Urinary bladder (tissue), 3 donors: ENCODE measurements at regions not wholly inside any gene's neighbourhood (a gene's known extent, or its start where the extent isn't known, plus 50 kb on each side); places are given as distances from the start of the nearest gene placed in this dataset.

Experiments
- DNase-seq: peaks from one replicate; pipeline ENCODE4 v3.0.0-alpha.2; 2015; ENCODE audit errors: extremely low spot score
- H3K27ac ChIP-seq: one replicate; pipeline ENCODE4 v1.5.1; 2013; ENCODE audit warnings: low read depth, mild to moderate bottlenecking, moderate library complexity
- H3K36me3 ChIP-seq: one replicate; pipeline ENCODE4 v1.6.1; 2013; ENCODE audit warnings: mild to moderate bottlenecking, moderate library complexity; ENCODE audit not compliant: insufficient read depth
- H3K4me1 ChIP-seq: one replicate; pipeline ENCODE4 v1.6.1; 2013; ENCODE audit warnings: mild to moderate bottlenecking, moderate library complexity; ENCODE audit not compliant: insufficient read depth
- H3K4me3 ChIP-seq: one replicate; pipeline ENCODE4 v1.5.1; 2013; ENCODE audit warnings: low read depth, low read length
- WGBS: extraction: QIAGEN DNeasy Blood & Tissue Kit; methylation state at CpG from one replicate; pipeline ENCODE4 v1.1.7; 2013; 5-methylcytosine and 5-hydroxymethylcytosine counted together
- donor health status: healthy with polysubstance abuse.
- donor health status: healthy.

- no peaks in the 10 kb centered on the region for H3K4me1 ChIP-seq
- DNase-seq = no peak
- no peaks in the 10 kb centered on the region for H3K36me3 ChIP-seq
- no peak overlapping the region for H3K27ac ChIP-seq
- no peak overlapping the region for H3K4me3 ChIP-seq
Observed at GRCh38 chr12:92452763-92453162, 250.0 kb upstream of the PLEKHG7 start.

- 100% methylated on average over 1 of the region's 1 CpG for WGBS
- no peak for DNase-seq
Observed at GRCh38 chr12:92446083-92446460, 256.7 kb upstream of the PLEKHG7 start.

GRCh38 chr12:92445253-92446082, 257.3 kb upstream of the PLEKHG7 start:
- WGBS = 63% methylated on average over 10 of the region's 10 CpGs
- H3K4me1 ChIP-seq = no peaks in the 10 kb centered on the region
- DNase-seq = no peak
- no peak overlapping the region for H3K4me3 ChIP-seq
- no peaks in the 10 kb centered on the region for H3K36me3 ChIP-seq
- H3K27ac ChIP-seq = no peak overlapping the region

More at GRCh38 chr12:92446083-92446460, 256.7 kb upstream of the PLEKHG7 start:
- no peaks in the 10 kb centered on the region for H3K36me3 ChIP-seq
- no peaks in the 10 kb centered on the region for H3K4me1 ChIP-seq
- H3K27ac ChIP-seq = no peak overlapping the region
- H3K4me3 ChIP-seq = no peak overlapping the region

- Histone ChIP-seq H3K4me3 (no peak overlapping the region), H3K27ac (no peak overlapping the region), H3K36me3 (no peaks in the 10 kb centered on the region), H3K4me1 (no peaks in the 10 kb centered on the region)
- DNase-seq = no peak
- 81% methylated on average over 9 of the region's 9 CpGs for WGBS
Observed at GRCh38 chr12:92444763-92445162, 258.0 kb upstream of the PLEKHG7 start.

GRCh38 chr12:92442782-92443181, 260.0 kb upstream of the PLEKHG7 start:
- 86% methylated on average over 3 of the region's 3 CpGs for WGBS
- no peaks in the 10 kb centered on the region for H3K4me1 ChIP-seq
- no peak overlapping the region for H3K4me3 ChIP-seq
- H3K36me3 ChIP-seq = no peaks in the 10 kb centered on the region
- DNase-seq = no peak
- H3K27ac ChIP-seq = no peak overlapping the region

GRCh38 chr12:92440072-92440471, 262.7 kb upstream of the PLEKHG7 start:
- H3K4me1 ChIP-seq = no peaks in the 10 kb centered on the region
- H3K27ac ChIP-seq = no peak overlapping the region
- H3K36me3 ChIP-seq = no peaks in the 10 kb centered on the region
- H3K4me3 ChIP-seq = no peak overlapping the region
- no peak for DNase-seq
- WGBS = 93% methylated on average over 4 of the region's 4 CpGs

GRCh38 chr12:92439420-92439805, 263.4 kb upstream of the PLEKHG7 start:
- DNase-seq = no peak
- no peak overlapping the region for H3K27ac ChIP-seq
- 73% methylated on average over 1 of the region's 1 CpG for WGBS
- no peak overlapping the region for H3K4me3 ChIP-seq
- H3K36me3 ChIP-seq = no peaks in the 10 kb centered on the region
- H3K4me1 ChIP-seq = no peaks in the 10 kb centered on the region

DNA sequence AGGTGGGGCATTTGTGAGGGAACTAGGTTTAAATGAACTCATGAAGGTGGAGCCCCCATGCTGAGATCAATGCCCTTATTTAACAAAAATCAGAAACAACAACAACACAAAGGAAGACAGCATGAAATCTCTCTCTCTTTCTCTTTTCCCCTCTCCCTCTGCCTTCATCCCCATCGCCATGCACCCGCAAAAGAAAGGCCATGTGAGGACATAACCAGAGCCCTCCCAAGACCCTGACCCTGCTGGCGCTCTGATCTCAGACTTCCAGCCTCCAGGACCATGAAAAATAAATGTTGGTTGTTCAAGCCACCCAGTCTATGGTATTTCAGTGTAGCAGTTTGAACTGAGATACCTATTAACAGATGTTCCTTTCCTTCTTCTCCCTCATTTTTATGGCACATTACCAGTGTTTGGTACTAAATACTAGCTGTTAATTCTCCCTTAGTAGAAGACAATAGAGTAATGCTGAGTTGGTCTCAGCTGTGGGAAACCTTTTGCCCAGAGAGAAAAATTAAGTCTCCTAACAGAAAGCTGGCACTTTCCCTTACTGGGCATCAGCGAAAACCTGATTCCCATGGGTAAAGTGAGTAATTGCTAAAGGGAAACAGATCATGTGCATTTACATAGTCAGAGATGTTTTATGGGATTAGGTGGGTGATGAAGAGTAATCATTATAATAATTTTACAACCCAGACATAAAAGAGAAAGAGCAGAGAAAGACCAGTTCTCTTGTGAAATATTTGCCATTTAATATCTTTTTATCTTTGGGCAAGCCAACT, 264.0 kb upstream of the PLEKHG7 start:
- no peak overlapping the region for H3K4me3 ChIP-seq
- no peaks in the 10 kb centered on the region for H3K36me3 ChIP-seq
- 93% methylated on average over 4 of the region's 4 CpGs for WGBS
- no peak for DNase-seq
- no peaks in the 10 kb centered on the region for H3K4me1 ChIP-seq
- no peak overlapping the region for H3K27ac ChIP-seq

DNA sequence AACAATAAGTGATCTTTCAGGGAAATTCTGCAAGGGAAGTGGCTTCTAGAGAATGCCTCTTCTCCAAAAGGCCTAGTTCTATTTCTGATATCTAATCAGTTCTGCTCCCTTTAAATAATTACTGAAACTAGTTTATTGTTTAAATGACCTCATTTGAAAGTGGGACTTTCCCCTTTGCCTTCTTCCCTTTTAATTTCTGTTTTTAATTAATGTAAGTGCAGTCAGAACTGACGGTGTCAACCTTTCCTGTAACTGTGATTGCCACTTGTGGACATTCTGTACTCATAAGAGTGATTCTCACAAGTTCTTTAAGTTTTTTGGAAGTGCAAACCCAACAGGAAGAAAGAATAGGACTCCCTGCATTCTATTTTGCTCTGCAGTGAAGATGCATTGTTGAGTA, 265.3 kb upstream of the PLEKHG7 start:
- Histone ChIP-seq H3K4me1 (no peaks in the 10 kb centered on the region), H3K36me3 (no peaks in the 10 kb centered on the region), H3K27ac (no peak overlapping the region), H3K4me3 (no peak overlapping the region)
- DNase-seq = no peak
- WGBS = 89% methylated on average over 1 of the region's 1 CpG

GRCh38 chr12:92436856-92437255, 265.9 kb upstream of the PLEKHG7 start:
- H3K36me3 ChIP-seq = no peaks in the 10 kb centered on the region
- no peak overlapping the region for H3K4me3 ChIP-seq
- WGBS = 60% methylated on average over 2 of the region's 2 CpGs
- no peak overlapping the region for H3K27ac ChIP-seq
- no peak for DNase-seq
- no peaks in the 10 kb centered on the region for H3K4me1 ChIP-seq

DNA sequence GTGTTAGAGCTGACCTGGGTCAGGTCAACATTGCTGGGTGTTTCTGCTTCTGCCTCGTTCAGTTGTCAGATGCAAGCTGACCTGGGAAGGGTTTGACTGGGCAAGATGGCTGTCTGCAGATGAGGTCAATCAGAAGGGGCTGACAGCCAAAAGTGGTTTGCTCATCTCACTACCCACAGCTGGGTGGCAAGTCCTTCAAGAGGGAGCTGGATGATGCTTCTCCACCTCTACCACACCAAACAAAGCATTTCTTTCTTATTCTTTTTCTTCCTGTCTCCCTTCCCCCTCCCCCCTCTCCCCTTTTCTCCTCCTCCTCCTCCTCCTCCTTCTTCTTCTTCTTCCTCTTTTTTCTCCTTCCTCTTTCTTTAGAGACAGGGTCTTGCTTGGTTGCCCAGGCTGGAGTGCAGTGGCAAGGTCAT, 268.2 kb upstream of the PLEKHG7 start:
- no peak overlapping the region for H3K4me3 ChIP-seq
- no peaks in the 10 kb centered on the region for H3K4me1 ChIP-seq
- H3K27ac ChIP-seq = no peak overlapping the region
- no peak for DNase-seq
- no peaks in the 10 kb centered on the region for H3K36me3 ChIP-seq
- WGBS = 86% methylated on average over 1 of the region's 1 CpG

- H3K4me1 ChIP-seq = no peaks in the 10 kb centered on the region
- no peak overlapping the region for H3K4me3 ChIP-seq
- WGBS = 74% methylated on average over 4 of the region's 4 CpGs
Observed at GRCh38 chr12:92432724-92433441, 269.9 kb upstream of the PLEKHG7 start.

DNA sequence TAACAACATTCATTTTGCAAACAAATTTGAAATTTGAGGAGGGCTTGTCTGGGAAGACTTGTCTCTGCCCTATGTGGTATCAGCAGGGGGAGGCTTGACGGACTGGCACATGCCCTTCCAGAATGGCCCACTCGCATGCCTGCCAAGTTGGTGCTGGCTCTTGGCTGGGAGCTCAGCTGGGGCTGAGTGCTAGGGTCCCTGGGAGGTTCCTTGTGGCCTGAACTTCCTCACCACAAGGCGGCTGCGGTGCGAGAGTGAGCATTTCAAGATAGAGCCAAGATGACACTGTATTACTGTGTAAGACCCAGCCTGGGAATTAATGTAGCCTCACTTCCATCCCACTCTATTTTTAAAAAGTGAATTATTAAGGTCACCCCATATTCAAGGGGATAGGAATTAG, 271.6 kb upstream of the PLEKHG7 start:
- Histone ChIP-seq H3K36me3 (no peaks in the 10 kb centered on the region), H3K4me1 (no peaks in the 10 kb centered on the region), H3K27ac (no peak overlapping the region), H3K4me3 (no peak overlapping the region)
- 81% methylated on average over 5 of the region's 5 CpGs for WGBS
- no peak for DNase-seq

More at GRCh38 chr12:92432724-92433441, 269.9 kb upstream of the PLEKHG7 start:
- DNase-seq = no peak
- Histone ChIP-seq H3K27ac (no peak overlapping the region), H3K36me3 (no peaks in the 10 kb centered on the region)

DNA sequence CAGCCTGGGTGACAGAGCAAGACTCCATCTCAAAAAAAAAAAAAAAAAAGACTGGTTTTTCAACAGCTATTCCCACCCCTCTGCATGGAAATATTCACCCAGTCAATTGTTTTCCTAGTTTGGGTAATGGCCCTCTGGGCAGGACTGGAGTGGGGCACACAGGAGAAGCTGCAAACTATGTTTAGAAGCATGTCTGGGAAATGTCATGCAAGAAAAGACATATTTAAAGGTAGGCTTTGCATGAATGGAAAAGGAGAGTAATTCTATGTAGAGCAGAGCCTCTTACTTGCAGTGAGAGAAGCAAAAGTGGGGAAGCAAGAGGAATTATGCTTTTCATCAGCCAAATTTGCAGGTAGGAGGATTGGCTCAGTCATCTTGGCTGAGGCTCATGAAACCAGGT, 276.5 kb upstream of the PLEKHG7 start:
- Histone ChIP-seq H3K4me3 (no peak overlapping the region), H3K27ac (no peak overlapping the region)
- no peak for DNase-seq

More for the DNA sequence above, 276.5 kb upstream of the PLEKHG7 start:
- no peaks in the 10 kb centered on the region for H3K4me1 ChIP-seq
- H3K36me3 ChIP-seq = no peaks in the 10 kb centered on the region
